SK-N-MC (cell line): ENCODE measurements at regions not wholly inside any gene's neighbourhood (a gene's known extent, or its start where the extent isn't known, plus 50 kb on each side); places are given as distances from the start of the nearest gene placed in this dataset.

Experiments
- EZH2 ChIP-seq: fragments of 200-600 bp; sonication (generic); IDR thresholded peaks from one replicate; pipeline ENCODE4 v1.6.1; 2017; ENCODE audit warnings: antibody characterized with exemption
- POLR2AphosphoS5 ChIP-seq: IDR thresholded peaks from 2 replicates; pipeline ENCODE4 v1.6.1; 2012; ENCODE audit warnings: mild to moderate bottlenecking, low read depth, low read length, borderline replicate concordance

DNA sequence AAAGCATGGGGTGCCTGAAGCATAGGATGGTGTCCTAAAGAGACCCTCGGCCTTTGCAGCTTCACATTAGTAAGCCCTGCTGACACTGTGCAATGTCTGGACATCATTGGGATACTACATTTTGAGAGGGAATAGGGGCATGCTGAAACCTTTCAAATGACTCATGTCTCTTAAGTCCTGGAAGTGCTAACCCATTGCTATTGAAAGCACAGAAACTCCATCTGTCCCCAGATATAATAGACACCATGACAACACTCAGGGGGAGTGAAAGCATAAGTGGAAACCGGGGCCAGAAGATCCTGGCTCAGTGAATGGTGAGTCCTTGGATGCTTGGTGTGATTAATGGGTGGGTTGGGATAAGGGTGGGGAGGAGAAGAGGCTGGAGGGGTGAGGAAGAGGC lies 595.5 kb upstream of the ID2 start:
- TF ChIP-seq EZH2 (no peak), POLR2AphosphoS5 (no peak)
